G401 (cell line): ENCODE measurements at regions not wholly inside any gene's neighbourhood (a gene's known extent, or its start where the extent isn't known, plus 50 kb on each side); places are given as distances from the start of the nearest gene placed in this dataset.
"Not testable (repeated sequence)": the region's sequence is repeated elsewhere in the genome, so short reads cannot be mapped to it uniquely, and the experiment has no call there.

Experiments used
- DNase-seq: peaks from one replicate; pipeline ENCODE4 v3.0.0-alpha.2; 2015; ENCODE audit warnings: low spot score
- in situ Hi-C: cut with HindIII; loops from 2 replicates; pipeline ENCODE4 v1.10.0; 2016; ENCODE audit warnings: low sequenced_read_pairs, mixed read lengths

DNA sequence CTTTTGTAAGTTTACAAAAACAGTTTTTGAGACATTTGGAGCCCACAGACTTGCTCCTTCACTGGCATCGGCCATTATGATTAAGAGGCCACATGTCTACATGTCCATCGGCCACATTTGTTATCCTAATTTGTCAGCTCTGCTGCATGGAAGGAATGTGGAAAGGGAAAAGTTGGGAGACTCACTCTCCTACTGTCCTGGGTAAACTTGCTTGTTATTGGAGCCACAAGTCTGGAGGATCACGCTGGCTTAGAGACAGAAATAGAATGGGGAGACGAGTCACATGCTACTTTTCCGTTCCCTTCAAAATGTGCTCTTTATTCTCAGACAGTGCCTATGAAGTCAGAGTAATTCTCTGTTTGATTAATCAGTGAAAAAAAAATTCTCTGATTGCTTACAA, 741.2 kb upstream of the PCDH9 start:
- DNase-seq, result no peak
- in situ Hi-C loops, result no loop called here

DNA sequence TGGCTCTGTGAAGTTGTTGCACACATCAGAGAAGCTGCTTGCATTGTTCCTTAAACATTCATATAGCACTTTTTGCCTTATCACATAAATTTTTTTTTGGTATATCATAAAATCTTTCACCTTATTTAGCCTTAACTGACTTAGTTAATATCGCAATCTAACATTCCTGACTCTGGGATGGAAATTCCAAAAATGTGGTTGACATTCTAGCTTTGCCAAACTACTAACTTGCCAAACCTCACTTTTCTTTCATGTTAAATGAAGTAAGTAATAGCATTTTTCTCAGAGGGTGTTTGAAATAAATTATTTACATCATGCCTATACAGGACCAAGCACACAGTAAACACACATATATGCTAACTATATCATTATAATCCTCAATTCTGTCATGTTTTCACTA, 736.9 kb upstream of the PCDH9 start:
- no peak for DNase-seq
- in situ Hi-C loops, result no loop called here

DNA sequence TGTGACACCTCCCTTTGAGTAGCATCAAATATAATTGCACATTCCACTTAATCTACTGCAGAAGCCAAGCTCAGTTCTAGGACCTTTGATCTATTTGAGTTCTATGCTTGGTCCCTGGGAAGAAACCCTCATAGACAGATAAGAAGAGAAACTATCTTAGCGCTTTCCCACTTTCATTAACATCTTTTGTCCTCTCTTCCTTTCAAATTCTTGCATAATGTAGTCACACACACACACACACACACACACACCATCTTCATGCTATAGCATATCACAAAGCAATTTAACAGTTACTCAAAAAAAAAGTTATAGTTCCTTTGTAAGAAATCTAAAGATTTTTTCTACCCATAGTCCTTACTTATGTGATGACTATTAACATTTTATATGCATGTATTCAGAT, 735.9 kb upstream of the PCDH9 start:
- in situ Hi-C loops, result no loop called here
- DNase-seq, result no peak

DNA sequence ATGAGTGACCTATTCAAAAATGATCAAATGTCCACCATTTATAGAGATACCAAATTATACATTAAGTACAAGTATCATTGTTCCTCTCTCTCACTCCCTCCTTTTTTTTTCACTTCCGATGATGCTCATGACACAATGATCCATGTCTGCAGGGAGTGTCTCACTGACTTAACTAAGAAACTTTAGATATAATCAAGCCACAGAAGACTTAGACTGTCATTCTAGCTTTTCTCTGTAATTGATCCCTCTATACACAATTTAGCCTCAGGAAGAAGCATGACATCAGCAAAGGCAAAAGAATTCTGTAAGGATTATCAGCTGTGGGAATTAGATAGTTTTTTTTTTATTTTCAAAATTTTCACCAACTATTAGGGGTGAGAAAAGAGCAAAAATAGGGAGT, 734.9 kb upstream of the PCDH9 start:
- in situ Hi-C loops, result no loop called here
- no peak for DNase-seq

DNA sequence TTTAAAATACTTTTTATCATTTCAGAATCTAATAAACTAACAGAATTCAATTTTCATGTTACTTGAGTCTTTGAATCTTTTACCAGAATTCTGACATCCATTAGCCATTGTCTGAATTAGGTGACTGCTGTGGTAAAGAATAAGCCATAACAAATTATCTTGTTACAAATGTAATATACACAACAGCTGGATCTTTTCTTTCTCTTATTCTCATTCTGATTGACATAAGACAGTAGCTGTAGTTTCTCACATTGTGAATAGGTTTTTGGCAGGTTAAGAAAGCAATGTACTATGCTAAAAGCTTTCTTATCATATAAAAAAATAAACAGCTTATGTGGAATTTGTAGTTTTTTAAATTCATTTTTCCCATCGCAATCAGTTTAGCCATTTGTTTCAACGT, 734.0 kb upstream of the PCDH9 start:
- in situ Hi-C loops, result no loop called here

DNA sequence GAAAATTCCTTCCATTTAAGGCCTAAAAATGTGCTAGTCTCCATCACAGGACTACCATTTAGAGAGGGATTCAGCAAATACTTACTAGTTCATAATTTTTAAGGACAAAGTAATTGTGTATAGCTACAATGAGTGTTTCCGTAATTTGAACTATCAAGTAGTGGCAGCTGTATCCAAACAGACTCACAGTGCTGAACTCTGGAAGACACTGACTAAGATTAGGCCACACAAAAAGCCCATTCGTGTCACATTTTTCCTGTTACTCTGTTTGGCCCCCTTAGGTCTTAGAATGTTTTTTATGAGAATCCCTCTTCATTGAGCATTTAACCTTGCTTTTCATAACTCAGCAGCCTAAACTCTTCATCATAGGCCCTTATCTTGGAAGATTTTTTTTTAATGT, 731.2 kb upstream of the PCDH9 start:
- no peak for DNase-seq
- in situ Hi-C loops, result no loop called here

More for the DNA sequence above, 734.0 kb upstream of the PCDH9 start:
- DNase-seq, result no peak

DNA sequence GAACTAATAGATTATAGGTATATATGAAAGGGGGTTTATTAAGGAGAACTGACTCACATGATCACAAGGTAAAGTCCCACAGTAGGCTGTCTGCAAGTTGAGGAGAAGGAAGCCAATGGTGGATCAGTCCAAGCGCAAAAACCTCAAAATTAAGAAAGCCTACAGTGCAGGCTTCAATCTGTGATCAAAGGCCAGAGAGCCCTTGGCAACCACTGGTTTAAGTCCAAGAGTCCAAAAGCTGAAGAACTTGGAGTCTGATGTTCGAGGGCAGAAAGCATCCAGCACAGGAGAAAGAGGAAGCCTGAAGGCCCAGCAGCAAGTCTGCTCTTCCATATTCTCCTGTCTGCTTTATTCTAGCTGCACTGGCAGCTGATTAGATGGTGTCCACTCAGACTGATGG, 721.3 kb upstream of the PCDH9 start:
- in situ Hi-C loops, result no loop called here
- DNase-seq, result no peak

DNA sequence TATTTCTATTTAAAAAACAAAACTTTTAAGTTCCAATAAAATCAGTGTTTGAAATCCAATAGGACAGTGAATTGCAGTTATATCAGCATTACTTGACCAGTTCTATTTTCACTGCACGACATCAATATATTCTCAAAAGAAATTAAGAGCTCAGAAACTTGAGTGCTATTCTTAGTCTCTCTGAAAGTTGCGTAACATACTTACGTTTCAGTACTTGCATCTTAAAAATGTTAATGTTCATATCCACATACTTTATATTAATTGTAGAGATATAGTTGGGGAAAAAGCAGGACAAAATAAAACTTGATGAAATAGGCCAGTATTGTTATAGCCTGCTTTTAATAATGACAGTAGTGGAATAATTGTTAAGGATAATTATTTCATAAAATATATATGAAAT, 720.5 kb upstream of the PCDH9 start:
- in situ Hi-C loops, result no loop called here

DNA sequence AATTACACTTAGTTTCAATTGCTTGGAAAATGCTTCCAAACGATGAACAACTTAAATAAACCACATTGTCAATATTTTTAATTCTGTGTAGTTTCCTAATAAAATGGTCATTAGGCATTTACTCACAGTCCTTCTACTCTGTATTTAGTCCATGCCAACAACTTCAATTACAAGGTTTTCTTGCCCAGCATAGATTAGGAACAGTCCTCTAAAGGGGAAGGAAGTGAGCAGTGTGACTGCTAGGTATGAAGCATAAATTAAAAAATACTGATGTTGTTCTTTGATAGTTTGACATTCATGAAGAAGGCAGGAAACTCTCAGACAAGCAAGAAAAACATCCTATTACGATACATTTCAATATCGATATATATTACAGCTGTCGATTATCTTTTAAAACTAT, 716.0 kb upstream of the PCDH9 start:
- in situ Hi-C loops, result no loop called here
- DNase-seq, result no peak

More for the DNA sequence above, 720.5 kb upstream of the PCDH9 start:
- DNase-seq, result no peak

DNA sequence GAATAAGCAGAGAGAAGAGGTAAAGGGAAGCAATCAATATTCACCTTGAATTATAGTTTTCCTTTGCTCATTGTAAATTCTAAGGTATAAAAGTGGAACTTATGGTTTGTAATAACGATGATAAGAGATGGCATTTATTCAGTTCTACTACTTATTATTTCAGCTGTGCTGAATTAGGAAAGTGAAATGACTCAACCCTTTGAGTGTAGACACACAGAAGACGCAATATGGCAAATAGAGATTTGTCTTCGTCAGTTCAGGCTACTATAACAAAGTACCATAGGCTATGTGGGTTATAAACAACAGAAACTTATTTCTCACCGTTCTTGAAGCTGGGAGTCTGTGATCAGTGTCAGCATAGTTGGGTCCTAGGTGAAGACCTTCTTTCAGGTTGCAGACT, 713.0 kb upstream of the PCDH9 start:
- no peak for DNase-seq
- in situ Hi-C loops, result no loop called here

DNA sequence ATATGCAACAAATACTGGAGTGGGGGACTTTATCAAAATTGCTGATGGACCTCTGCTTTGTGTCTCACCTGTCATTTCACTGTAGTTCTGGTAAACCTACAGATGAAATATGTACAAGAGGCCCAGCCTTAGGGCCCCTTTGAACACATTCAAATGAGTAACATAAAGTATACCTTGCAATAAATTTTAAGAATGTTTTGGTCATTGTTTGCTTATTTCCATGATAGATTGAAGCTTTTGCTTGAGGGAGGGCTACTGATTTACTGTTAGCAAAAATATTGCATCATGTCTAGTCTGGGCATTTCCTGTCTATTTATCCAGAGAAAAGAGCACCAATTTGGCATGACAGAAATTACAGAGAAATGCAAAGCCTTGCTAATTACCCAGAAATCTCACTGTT, 705.5 kb upstream of the PCDH9 start:
- in situ Hi-C loops, result no loop called here
- DNase-seq, result no peak

DNA sequence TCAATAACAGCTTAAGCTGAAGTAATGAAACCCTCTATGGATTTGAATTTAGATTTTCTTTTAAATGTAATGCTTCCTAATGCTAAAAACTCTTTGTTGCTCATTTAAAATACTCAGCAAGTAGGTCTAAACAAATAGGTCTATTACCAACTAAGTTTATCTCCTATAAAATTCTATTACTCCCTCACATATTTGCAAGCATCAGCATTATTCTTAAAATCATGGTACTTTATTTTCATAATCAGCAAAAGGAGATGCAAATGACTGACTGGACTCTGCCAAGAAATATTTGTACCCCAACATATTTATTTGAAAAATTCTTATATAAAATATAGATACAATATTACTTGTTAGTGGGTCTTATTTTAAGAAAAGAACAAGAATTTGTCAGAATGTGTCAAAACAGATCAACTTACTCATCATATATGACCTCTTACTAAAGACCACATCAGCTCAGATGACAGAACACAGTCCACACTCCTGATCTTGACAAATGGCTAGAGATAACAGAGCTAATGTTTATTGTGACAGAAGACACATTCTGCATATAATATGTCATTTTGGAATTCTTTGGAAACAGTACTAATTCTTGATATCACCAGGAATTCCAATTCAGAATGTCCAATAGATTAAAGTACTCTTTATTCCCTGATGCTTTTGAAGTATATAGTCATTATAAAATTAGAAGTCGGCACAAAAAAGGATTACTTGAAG, 704.6 kb upstream of the PCDH9 start:
- no peak for DNase-seq
- in situ Hi-C loops, result no loop called here

DNA sequence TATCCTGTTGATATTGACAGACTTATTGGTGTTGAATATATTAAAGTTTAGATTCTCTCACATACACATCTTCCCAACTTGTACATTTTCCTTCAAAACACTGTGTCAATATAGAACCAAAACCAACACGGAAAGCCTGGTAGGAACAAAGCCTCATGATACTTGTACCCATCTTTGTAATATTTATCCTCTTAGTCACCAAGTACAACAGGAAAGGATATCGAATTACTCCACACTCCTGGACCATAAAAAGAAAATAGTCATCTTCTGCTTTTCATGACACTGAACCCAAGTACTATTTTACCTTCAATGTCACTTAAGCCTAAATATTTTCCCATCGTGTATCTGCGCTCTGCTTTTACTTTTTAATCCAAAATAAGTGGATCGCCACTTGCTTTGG, 702.9 kb upstream of the PCDH9 start:
- DNase-seq, result no peak
- in situ Hi-C loops, result no loop called here

DNA sequence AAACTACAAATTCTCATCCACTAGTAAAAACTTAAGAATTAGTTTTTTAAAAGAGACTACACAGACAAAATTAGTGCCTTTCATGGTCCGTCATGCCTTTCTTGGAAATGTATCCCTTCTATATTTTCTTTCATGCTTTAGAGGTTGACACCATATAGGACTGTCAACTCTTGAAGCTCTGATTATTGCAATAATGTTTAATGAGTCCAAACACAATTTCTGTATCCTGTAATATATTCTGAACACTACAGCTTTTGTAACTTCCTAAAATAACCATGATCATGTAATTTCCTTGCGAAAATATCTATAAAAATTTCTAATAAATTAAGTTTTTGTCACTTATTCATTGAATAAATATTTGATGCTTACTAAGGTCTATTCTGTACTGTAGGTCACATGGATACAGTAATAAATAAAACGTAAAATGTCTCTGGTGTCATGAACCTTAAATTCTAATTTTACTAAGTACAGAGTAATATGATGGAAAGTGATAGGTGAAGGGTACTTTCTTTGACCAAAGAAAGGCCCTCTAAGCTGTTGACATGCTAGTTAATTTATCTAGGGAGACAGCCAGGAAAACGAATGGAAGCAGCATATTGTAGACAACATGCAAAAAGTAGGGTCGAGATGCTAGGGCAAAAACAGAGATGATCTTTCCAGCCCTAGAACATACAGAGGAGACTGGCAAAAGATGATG, 687.3 kb upstream of the PCDH9 start:
- in situ Hi-C loops, result no loop called here
- no peak for DNase-seq

DNA sequence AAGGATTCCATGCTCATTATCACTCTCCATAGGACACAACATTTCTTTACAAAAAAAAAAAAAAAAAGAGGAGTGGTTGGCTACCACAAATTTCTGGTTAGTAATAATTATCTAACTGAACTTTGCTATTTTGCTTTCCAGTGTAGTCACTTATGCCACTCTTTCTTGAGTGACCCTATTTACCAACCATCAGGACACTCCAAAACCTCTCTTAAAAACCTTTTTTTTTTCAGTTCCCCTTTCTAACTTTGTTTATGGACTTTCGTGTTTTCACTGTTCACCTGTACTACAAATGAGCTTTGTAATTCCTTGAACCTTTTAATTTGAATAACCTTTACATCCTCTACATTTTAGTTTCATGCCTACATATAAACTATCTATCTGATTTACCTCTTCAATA, 686.5 kb upstream of the PCDH9 start:
- in situ Hi-C loops, result no loop called here
- no peak for DNase-seq

DNA sequence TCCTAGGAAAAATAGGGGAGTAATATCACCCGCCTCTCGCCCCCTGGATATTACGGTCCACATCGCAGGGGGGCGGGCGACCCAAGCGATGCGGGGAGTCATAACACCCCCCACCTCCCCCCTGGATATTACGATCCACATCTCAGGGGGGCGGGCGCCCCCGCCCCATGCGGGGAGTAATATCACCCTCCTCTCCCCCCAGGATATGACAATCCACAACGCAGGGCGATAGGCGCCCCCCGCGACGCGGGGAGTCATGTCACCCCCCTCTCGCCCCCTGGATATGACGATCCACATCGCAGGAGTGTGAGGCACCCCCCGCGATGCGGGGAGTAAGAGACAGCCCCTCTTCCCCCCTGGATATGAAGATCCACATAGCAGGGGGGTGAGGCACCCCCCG, 684.4 kb upstream of the PCDH9 start:
- DNase-seq, result no peak
- in situ Hi-C loops, result no loop called here

DNA sequence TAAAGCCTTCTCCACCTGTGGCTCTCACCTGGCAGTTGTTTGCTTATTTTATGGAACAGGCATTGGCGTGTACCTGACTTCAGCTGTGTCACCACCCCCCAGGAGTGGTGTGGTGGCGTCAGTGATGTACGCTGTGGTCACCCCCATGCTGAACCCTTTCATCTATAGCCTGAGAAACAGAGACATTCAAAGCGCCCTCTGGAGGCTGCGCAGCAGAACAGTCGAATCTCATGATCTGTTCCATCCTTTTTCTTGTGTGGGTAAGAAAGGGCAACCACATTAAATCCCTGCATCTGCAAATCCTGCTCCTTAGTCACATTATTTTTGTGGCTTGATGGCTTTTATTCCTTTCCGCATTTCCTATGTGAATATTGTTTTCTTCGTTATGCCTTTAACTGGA, 672.8 kb upstream of the PCDH9 start:
- in situ Hi-C loops, DNase-seq: not testable (repeated sequence)

DNA sequence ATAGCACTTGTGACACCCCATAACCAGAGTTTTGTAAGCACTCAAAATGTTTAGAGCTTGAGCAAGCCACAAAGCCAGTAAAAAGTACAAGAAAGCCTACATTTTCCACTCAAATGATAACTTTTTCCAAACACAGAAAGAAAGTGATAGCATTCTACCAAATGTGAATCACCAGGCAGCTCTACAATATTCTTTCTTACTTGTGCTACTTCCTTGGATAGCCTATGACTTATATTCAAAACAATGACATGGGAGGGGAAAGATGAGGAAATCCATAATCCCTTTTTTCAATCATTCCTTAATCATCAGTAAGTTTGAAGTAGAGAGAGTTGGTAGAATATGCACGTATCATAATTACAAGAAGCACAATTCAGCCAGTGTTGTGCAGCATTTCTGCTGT, 650.8 kb upstream of the PCDH9 start:
- DNase-seq, result no peak
- in situ Hi-C loops, result no loop called here

DNA sequence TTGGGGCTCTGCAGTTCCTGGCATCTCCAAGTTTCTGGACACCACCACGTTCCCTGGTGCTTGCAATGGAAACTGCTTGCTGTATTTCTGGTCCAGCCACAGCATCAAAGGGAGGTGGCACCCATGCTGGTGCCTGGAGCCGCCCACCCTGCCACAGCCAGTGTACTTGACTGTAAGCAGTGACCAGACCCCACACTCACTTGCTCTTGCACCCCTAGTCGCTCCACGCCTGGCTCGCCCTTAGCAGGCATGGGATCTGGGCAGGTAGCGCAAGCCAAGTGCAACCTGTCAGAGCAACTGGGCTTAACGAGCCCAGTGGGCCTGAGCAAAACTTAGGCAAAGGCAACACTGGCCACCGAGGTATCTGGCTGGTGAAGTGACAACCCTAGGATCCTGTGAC, 648.2 kb upstream of the PCDH9 start:
- in situ Hi-C loops, result no loop called here

DNA sequence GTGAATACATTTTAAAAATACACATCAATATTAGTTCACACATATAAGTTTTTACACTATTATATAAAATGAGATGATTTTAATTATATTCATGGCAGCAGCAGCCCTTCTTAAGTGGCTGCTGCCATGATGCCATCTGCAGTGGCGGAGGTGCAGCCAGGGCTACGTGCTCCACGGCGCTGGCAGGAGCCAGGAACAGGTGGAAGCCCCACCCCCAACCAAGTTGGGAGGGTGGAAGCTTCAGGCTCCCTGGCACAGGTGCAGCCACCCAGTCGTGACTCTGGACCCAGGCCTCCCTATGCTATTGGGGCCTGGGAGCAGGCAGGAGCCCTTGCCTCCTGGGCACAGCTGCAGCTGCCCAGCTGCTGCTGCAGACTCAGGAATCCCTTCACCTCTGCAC, 646.9 kb upstream of the PCDH9 start:
- in situ Hi-C loops, result no loop called here
- DNase-seq, result no peak

More for the DNA sequence above, 648.2 kb upstream of the PCDH9 start:
- DNase-seq, result no peak

DNA sequence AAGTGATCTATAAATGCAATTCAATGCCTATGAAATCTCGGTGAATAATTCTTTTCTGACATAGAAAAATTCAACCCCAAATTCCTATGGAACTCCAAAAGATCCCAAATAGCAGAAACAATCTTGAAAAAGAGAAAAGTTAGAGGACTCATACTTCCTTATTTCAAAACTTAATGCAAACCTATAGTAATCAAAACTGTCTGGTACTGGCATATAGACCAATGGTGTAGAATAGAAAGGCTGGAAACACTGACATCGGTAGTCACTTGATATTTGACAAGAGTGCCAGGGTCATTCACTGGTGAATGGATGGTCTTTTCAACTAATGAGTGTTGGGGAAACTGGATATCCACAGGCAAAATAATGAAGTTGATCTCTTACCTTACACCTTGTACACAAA, 637.1 kb upstream of the PCDH9 start:
- in situ Hi-C loops, result no loop called here
- no peak for DNase-seq
